ENCODE measurements at regions not wholly inside any gene's neighbourhood (a gene's known extent, or its start where the extent isn't known, plus 50 kb on each side); places are given as distances from the start of the nearest gene placed in this dataset.
A peak's percentile ranks its signal among the peaks of the same experiment; 100 is the strongest.
"Not testable (repeated sequence)": the region's sequence is repeated elsewhere in the genome, so short reads cannot be mapped to it uniquely, and the experiment has no call there.

DNA sequence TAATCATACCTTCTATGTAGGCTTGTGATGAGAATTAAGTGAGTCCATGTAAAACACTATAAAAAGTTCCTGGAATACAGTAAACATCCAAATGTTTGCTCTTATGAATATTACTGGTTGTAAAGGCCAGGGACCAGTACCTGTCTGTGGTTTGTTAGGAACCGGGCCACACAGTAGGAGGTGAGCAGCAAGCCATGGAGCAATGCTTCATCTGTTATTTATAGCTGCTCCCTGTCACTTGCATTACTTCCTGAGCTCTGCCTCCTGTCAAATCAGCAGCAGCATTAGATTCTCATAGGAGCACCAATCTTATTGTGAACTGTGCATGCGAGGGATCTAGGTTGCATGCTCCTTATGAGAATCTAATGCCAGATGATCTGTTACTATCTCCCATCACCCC, 662.0 kb upstream of the ANKRD30A start:
- DNase-seq (ENCODE audit: low read depth in 4 of 4, low spot score in 3 of 4) = no peak

DNA sequence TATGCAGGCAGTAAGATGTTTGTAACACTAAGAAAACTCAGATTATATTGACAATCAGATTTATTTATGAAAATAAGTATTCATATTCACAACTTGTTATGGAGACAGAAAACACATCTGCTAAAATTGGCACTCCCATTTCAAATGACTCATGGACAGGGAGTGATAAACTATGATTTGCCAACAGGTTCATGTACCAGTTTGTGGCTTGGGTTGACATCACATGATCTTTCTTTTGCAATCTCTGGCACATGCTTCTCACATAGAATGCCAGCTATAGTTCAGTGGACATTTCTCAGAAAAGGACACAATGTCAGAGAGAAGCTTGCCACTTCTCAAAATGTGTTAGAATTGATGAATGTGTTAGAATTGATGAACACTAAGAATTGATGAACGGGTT, 663.2 kb upstream of the ANKRD30A start:
- no peak for DNase-seq (ENCODE audit: low read depth in 4 of 4, low spot score in 3 of 4)

DNA sequence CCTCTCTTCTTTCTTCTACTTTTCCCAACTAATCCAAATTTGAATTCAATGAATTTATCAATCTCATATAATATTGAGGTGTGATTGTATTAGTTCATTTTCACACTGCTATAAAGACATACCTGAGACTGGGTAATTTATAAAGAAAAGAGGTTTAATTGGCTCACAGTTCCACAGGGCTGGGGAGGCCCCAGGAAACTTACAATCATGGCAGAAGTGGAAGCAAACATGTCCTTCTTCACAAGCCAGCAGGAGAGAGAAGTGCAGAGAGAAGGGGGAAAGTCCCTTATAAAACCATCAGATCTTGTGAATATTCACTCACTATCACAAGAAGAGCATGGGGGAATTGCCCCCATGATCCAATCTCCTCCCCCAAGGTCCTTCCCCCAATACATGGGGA, 667.0 kb upstream of the ANKRD30A start:
- DNase-seq (ENCODE audit: low read depth in 4 of 4, low spot score in 3 of 4) = not testable (repeated sequence)

GRCh38 chr10:36457751-36458150, 667.6 kb upstream of the ANKRD30A start:
- DNase-seq (ENCODE audit: low read depth in 4 of 4, low spot score in 3 of 4) = no peak

- DNase-seq (ENCODE audit: low read depth in 4 of 4, low spot score in 3 of 4) = no peak
Measured at GRCh38 chr10:36455526-36456133, 669.8 kb upstream of the ANKRD30A start.

GRCh38 chr10:36452851-36453250, 672.5 kb upstream of the ANKRD30A start:
- no peak for DNase-seq (ENCODE audit: low read depth in 4 of 4, low spot score in 3 of 4)

DNA sequence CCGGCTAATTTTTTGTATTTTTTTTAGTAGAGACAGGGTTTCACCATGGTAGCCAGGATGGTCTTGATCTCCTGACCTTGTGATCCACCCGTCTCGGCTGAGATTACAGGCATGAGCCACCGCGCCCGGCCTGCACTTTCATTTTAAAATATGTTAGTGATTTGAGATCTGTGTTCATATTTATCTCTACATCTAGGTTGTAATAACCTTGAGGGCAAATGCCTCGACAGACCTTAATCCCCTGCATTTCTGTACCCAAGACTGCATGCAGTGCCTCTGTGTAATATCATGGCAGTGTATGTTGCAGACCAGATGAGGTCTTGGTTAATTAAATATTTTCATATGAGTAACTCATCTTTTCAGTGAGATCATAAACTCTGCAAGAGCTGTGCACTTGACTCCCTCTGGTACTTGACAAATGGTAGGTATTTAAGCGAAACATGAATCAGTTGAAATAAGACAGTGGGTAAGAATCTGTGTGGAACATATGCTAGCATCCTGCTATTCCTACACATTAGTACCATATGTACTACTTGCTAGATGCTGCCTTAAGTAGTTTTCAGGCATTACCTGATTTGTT, 673.9 kb upstream of the ANKRD30A start:
- no peak for DNase-seq (ENCODE audit: low read depth in 4 of 4, low spot score in 3 of 4)

- DNase-seq (ENCODE audit: low read depth in 4 of 4, low spot score in 3 of 4) = no peak
Measured at GRCh38 chr10:36450380-36450779, 675.0 kb upstream of the ANKRD30A start.

- no peak for DNase-seq (ENCODE audit: low read depth in 4 of 4, low spot score in 3 of 4)
Measured at GRCh38 chr10:36448760-36449691, 676.4 kb upstream of the ANKRD30A start.

- DNase-seq (ENCODE audit: low read depth in 4 of 4, low spot score in 3 of 4) = no peak
Measured at GRCh38 chr10:36446881-36447280, 678.5 kb upstream of the ANKRD30A start.

- DNase-seq (ENCODE audit: low read depth in 4 of 4, low spot score in 3 of 4) = no peak
Measured at GRCh38 chr10:36443233-36443632, 682.2 kb upstream of the ANKRD30A start.

GRCh38 chr10:36441557-36441956, 683.8 kb upstream of the ANKRD30A start:
- DNase-seq (ENCODE audit: low read depth in 4 of 4, low spot score in 3 of 4) = no peak

DNA sequence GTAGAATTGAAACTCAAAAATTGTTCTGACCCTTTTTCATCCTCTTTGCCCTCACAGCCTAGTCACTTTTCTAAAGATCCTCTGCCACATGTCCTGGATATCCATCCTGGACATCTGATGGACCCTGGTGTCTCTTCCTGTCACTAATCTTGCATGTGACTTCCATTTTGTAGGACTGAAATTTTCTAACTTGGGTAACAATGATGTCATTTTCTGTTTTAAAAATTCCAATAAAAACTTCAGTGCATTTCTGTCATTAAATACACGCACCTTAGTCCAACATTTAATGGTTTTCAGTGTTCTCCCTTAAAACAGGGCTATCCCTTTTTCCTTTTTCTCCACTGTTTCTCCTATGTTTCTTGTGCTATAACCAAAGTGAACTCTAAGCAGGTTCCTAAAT, 684.9 kb upstream of the ANKRD30A start:
- no peak for DNase-seq (ENCODE audit: low read depth in 4 of 4, low spot score in 3 of 4)

GRCh38 chr10:36437367-36437766, 688.0 kb upstream of the ANKRD30A start:
- DNase-seq (ENCODE audit: low read depth in 4 of 4, low spot score in 3 of 4) = no peak

DNA sequence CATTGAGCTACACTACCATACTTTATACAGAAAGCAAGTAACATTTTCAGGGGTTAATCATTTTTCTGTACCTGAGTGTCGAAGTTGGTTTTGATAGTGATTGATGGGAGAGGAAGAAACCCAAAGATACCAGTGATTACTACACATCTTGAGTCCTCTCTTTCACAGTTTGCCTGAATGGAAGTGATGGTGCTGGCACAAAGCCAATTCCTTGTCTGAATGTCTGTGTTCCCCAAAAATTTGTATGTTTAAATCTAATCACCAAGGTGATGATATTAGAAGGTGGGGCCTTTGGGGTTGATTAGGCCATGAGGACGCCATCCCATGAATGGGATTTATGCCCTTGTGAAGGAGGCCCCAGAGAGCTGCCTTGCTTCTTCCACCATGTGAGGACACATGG, 696.9 kb upstream of the ANKRD30A start:
- no peak for DNase-seq (ENCODE audit: low read depth in 4 of 4, low spot score in 3 of 4)

DNA sequence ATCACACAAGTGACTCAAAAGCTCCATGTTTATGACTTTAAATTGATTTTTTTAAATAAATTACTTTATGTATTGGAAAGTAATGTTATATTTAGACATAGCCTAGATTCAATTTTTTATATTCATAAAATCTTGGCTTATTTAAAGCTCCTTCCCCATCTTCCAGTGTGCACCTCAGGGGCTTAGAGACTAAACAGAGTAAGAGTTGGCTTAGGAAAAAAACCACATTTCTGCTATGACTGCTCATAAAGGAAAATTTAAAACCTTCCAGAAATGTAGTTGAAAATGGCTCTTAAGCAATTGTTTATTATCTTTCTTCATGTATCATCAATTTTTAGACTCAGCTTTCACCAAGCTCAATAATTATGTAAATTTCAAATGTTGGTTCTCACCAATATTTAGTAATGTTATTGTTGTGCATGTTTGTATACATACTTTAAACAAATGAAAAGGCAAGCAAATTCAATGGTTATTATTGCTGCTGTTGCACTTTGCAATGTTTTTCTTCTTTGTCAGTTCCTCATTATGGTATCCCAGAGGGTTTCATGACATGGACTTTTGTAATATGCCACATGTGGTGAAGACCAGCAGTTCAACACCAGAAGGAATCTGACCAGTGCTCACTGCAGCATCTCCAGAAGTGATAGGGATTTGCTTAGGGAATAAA, 700.1 kb upstream of the ANKRD30A start:
- no peak for DNase-seq (ENCODE audit: low read depth in 4 of 4, low spot score in 3 of 4)

- no peak for DNase-seq (ENCODE audit: low read depth in 4 of 4, low spot score in 3 of 4)
Measured at GRCh38 chr10:36424502-36424901, 700.9 kb upstream of the ANKRD30A start.

- peak in 3 of 4 donors; percentile 38 to 53 (median 46) for DNase-seq (ENCODE audit: low read depth in 4 of 4, low spot score in 3 of 4)
Measured at GRCh38 chr10:36423821-36424248, 701.6 kb upstream of the ANKRD30A start.

GRCh38 chr10:36421992-36422391, 703.4 kb upstream of the ANKRD30A start:
- no peak for DNase-seq (ENCODE audit: low read depth in 4 of 4, low spot score in 3 of 4)

DNA sequence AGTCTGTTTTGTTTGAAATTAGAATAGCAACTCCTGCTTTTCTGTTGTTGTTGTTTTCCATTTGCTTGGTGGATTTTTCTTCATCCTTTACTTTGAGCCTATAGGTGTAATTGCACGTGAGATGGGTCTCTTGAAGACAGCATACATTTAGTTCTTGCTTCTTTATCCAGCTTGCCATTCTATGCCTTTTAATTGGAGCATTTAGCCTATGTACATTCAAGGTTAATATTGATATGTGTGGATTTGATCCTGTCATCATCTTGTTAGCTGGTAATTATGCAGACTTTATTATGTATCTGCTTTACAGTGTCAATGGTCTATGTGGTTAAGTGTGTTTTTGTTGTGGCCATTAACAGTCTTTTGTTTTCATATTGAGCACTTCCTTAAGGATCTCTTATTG, 708.9 kb upstream of the ANKRD30A start:
- no peak for DNase-seq (ENCODE audit: low read depth in 4 of 4, low spot score in 3 of 4)

DNA sequence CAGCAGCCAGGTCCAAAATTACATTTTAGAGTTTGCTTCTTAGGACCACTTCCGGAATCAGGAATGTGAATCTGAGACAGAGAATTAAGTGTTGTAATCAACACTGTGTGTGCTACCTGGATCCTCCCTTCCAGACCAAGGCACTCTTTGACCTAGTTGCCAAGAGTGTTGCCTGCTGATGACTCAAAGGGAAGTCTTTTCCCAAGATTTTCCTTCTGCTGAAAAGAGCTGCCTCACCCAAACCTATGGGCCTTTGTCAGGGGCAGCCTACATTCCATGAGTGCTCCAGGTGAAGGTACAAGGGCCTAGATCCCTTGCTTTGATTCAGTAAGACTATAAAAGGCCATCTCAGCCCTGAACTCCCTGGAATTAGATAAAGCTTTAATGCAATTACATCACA, 712.5 kb upstream of the ANKRD30A start:
- no peak for DNase-seq (ENCODE audit: low read depth in 4 of 4, low spot score in 3 of 4)
